ENCODE measurements at regions not wholly inside any gene's neighbourhood (a gene's known extent, or its start where the extent isn't known, plus 50 kb on each side); places are given as distances from the start of the nearest gene placed in this dataset.
A peak's percentile ranks its signal among the peaks of the same experiment; 100 is the strongest.

GRCh38 chrX:20479896-20480295, 213.2 kb upstream of the RPS6KA3 start:
- H3K9me2 ChIP-seq (replicated peaks; ENCODE audit: insufficient read depth) = no peaks in the 10 kb centered on the region
- H2AFZ ChIP-seq = no peak overlapping the region
- peak overlapping the region; percentile 35 for H3K27ac ChIP-seq
- no peaks in the 10 kb centered on the region for H3K36me3 ChIP-seq (replicated peaks; ENCODE audit: insufficient read depth, low read depth)
- peak overlapping the region; percentile 27 for H3K4me2 ChIP-seq
- H4K20me1 ChIP-seq (ENCODE audit: insufficient read depth, poor library complexity, severe bottlenecking) = no peaks in the 10 kb centered on the region
- 44% methylated on average over 4 of the region's 4 CpGs for WGBS (ENCODE audit: low lambda C conversion rate, missing lambda C conversion rate)
- H3K27me3 ChIP-seq = no peaks in the 10 kb centered on the region
- no peak overlapping the region for H3K4me3 ChIP-seq
- H3K4me1 ChIP-seq (ENCODE audit: insufficient read depth) = peaks cover 9% of the 10 kb centered on the region
- no peaks in the 10 kb centered on the region for H3K9me3 ChIP-seq (ENCODE audit: low read depth)
- TF ChIP-seq, protein P1, sequence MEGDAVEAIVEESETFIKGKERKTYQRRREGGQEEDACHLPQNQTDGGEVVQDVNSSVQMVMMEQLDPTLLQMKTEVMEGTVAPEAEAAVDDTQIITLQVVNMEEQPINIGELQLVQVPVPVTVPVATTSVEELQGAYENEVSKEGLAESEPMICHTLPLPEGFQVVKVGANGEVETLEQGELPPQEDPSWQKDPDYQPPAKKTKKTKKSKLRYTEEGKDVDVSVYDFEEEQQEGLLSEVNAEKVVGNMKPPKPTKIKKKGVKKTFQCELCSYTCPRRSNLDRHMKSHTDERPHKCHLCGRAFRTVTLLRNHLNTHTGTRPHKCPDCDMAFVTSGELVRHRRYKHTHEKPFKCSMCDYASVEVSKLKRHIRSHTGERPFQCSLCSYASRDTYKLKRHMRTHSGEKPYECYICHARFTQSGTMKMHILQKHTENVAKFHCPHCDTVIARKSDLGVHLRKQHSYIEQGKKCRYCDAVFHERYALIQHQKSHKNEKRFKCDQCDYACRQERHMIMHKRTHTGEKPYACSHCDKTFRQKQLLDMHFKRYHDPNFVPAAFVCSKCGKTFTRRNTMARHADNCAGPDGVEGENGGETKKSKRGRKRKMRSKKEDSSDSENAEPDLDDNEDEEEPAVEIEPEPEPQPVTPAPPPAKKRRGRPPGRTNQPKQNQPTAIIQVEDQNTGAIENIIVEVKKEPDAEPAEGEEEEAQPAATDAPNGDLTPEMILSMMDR (IDR thresholded peaks at IDR 0.05; ENCODE audit: poor library complexity) = no peak
- TF ChIP-seq EZH2phosphoT487 (IDR thresholded peaks at IDR 0.05; ENCODE audit: low read depth, severe bottlenecking, unreplicated experiment) (no peak), EZH2 (IDR thresholded peaks at IDR 0.05; ENCODE audit: borderline replicate concordance) (no peak)
- no peak for DNase-seq (ENCODE audit: low spot score)
- H3K79me2 ChIP-seq = no peaks in the 10 kb centered on the region

DNA sequence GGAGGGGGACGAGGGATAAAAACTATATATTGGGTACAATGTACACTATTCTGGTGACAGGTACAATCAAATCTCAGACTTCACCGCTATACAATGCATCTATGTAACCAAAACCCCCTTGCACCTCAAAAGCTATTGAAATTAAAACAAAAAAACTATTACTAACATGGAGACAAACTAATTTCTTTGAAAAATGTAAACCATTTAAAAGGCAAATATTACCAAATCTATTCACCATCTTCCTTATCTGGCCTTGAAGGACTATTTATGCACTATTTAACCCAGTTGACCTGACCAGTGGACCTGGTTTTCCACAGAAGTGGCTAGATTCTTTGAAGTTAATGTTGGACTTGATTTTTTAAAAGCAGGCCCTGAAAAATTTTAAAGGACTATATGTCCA, 212.3 kb upstream of the RPS6KA3 start:
- H3K27ac ChIP-seq = no peak overlapping the region
- H3K36me3 ChIP-seq (replicated peaks; ENCODE audit: insufficient read depth, low read depth) = no peaks in the 10 kb centered on the region
- no peak overlapping the region for H2AFZ ChIP-seq
- no peaks in the 10 kb centered on the region for H3K79me2 ChIP-seq
- no peak for DNase-seq (ENCODE audit: low spot score)
- no peak overlapping the region for H3K4me3 ChIP-seq
- no peaks in the 10 kb centered on the region for H3K27me3 ChIP-seq
- no peaks in the 10 kb centered on the region for H3K9me2 ChIP-seq (replicated peaks; ENCODE audit: insufficient read depth)
- WGBS (ENCODE audit: low lambda C conversion rate, missing lambda C conversion rate) = 51% methylated on average over 2 of the region's 2 CpGs
- no peaks in the 10 kb centered on the region for H4K20me1 ChIP-seq (ENCODE audit: insufficient read depth, poor library complexity, severe bottlenecking)
- peaks cover 9% of the 10 kb centered on the region for H3K4me1 ChIP-seq (ENCODE audit: insufficient read depth)
- TF ChIP-seq, protein P1 (IDR thresholded peaks at IDR 0.05; ENCODE audit: poor library complexity) = no peak
- TF ChIP-seq EZH2 (IDR thresholded peaks at IDR 0.05; ENCODE audit: borderline replicate concordance) = no peak
- no peak overlapping the region for H3K4me2 ChIP-seq
- H3K9me3 ChIP-seq (ENCODE audit: low read depth) = no peaks in the 10 kb centered on the region

DNA sequence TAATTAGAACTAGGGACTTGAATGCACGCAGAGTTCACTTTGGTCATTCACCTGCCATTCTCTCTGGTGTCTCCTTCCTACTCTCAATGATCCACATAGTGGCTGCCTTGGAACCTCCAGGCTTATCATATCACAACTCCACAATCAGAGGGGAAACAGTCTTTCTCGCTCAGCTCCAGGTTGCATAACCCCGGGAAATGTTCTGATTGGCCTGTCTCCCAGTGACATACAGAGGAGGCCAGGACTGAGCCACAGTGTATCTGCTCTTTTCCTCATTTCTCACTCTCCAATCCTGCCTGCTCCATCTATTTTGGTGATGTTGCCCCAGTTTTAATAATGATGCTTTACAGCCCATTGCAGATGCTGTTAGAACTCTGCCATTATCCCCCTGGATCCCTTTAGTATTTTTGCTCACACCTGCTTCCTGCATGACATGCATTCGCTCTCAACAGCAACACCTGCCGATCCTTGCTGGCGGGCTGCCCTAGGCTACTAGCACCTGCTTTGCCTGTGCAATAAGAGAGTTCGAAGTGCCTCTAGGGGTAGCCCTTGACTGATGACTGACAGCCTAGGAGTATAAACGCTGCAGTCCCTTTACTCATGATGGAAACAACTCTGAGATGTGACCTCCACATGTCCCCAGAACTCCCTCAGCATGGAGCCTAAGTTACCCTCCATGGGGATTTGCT, 211.3 kb upstream of the RPS6KA3 start:
- Histone ChIP-seq H3K9me2 (replicated peaks; ENCODE audit: insufficient read depth) (no peaks in the 10 kb centered on the region), H3K27ac (no peak overlapping the region)

More for the DNA sequence above, 211.3 kb upstream of the RPS6KA3 start:
- Histone ChIP-seq H3K9me3 (ENCODE audit: low read depth) (no peaks in the 10 kb centered on the region), H3K4me1 (ENCODE audit: insufficient read depth) (peaks cover 9% of the 10 kb centered on the region), H3K4me2 (no peak overlapping the region), H3K4me3 (no peak overlapping the region), H4K20me1 (ENCODE audit: insufficient read depth, poor library complexity, severe bottlenecking) (no peaks in the 10 kb centered on the region), H3K36me3 (replicated peaks; ENCODE audit: insufficient read depth, low read depth) (no peaks in the 10 kb centered on the region), H2AFZ (no peak overlapping the region), H3K79me2 (no peaks in the 10 kb centered on the region), H3K27me3 (no peaks in the 10 kb centered on the region)
- no peak for DNase-seq (ENCODE audit: low spot score)
- TF ChIP-seq, protein P1 (IDR thresholded peaks at IDR 0.05; ENCODE audit: poor library complexity) = no peak
- TF ChIP-seq EZH2phosphoT487 (IDR thresholded peaks at IDR 0.05; ENCODE audit: low read depth, severe bottlenecking, unreplicated experiment) = no peak
- TF ChIP-seq EZH2 (IDR thresholded peaks at IDR 0.05; ENCODE audit: borderline replicate concordance) = no peak
- 80% methylated on average over 8 of the region's 8 CpGs for WGBS (ENCODE audit: low lambda C conversion rate, missing lambda C conversion rate)

Measured in hepatocyte (in vitro differentiated cells).